Gastroesophageal sphincter (tissue), 3 donors: ENCODE measurements at regions not wholly inside any gene's neighbourhood (a gene's known extent, or its start where the extent isn't known, plus 50 kb on each side); places are given as distances from the start of the nearest gene placed in this dataset.

Source experiments
- CTCF ChIP-seq, 4 experiments: fragments of 200-600 bp in 2 of 4; fragments of 450-650 bp in 2 of 4; sonication (generic) in 1 of 4; IDR thresholded peaks; one replicate each; pipeline ENCODE4 v1.5.1; 2017 to 2019; ENCODE audit warnings: antibody characterized with exemption in 4 of 4, mild to moderate bottlenecking in 2 of 4, moderate library complexity in 2 of 4
- POLR2A ChIP-seq, 2 donors: fragments of 450-650 bp; IDR thresholded peaks; one replicate each; pipeline ENCODE4 v1.6.1; 2017; ENCODE audit warnings: antibody characterized with exemption in 2 of 2, mild to moderate bottlenecking in 2 of 2, moderate library complexity in 1 of 2
- POLR2AphosphoS5 ChIP-seq: sonication (generic); formaldehyde crosslinking; IDR thresholded peaks from one replicate; pipeline ENCODE4 v1.6.1; 2017; ENCODE audit warnings: antibody characterized with exemption

- no peak for TF ChIP-seq CTCF (IDR thresholded peaks at IDR 0.05)
- TF ChIP-seq POLR2AphosphoS5 = no peak
- TF ChIP-seq POLR2A (IDR thresholded peaks at IDR 0.05) = no peak
Measured at GRCh38 chr5:8157320-8157822, 288.4 kb downstream of the MTRR start.
